Heart left ventricle (tissue), 16 donors: ENCODE measurements at regions not wholly inside any gene's neighbourhood (a gene's known extent, or its start where the extent isn't known, plus 50 kb on each side); places are given as distances from the start of the nearest gene placed in this dataset.
A peak's percentile ranks its signal among the peaks of the same experiment; 100 is the strongest.

Experiments
- ATAC-seq, 4 donors: fragments of 200-7000 bp; cut with Tn5 transposase; one replicate each; pipeline ENCODE4 v1.9.1; 2020 to 2022; ENCODE audit warnings: moderate library complexity in 4 of 4, mild to moderate bottlenecking in 3 of 4, moderate number of reproducible peaks in 1 of 4
- DNase-seq, 5 donors: peaks; one replicate each; pipeline ENCODE4 v3.0.0-alpha.2; 2020
- H3K27ac ChIP-seq, 12 donors: fragments of 200-600 bp; sonication (generic) in 4 of 12; one replicate each; pipeline versions ENCODE4 v1.5.0 to v1.8.0; 2016 to 2022; ENCODE audit warnings: mild to moderate bottlenecking in 2 of 12
- H3K27me3 ChIP-seq, 9 donors: fragments of 200-600 bp; sonication (generic) in 2 of 9; one replicate each; pipeline versions ENCODE4 v1.5.1 to v1.8.0; 2016 to 2022; ENCODE audit warnings: mild to moderate bottlenecking in 3 of 9
- H3K36me3 ChIP-seq, 9 donors: fragments of 200-600 bp; sonication (generic) in 2 of 9; one replicate each; pipeline versions ENCODE4 v1.5.0 to v1.8.0; 2018 to 2022; ENCODE audit warnings: mild to moderate bottlenecking in 2 of 9
- H3K4me1 ChIP-seq, 12 donors: fragments of 200-600 bp; sonication (generic) in 4 of 12; one replicate each; pipeline versions ENCODE4 v1.5.0 to v1.8.0; 2016 to 2022; ENCODE audit warnings: mild to moderate bottlenecking in 3 of 12
- H3K4me3 ChIP-seq, 12 donors: fragments of 200-600 bp; sonication (generic) in 4 of 12; one replicate each; pipeline versions ENCODE4 v1.5.0 to v1.8.0; 2017 to 2022; ENCODE audit warnings: mild to moderate bottlenecking in 9 of 12, moderate library complexity in 4 of 12
- H3K9me3 ChIP-seq, 12 donors: fragments of 200-600 bp; sonication (generic) in 4 of 12; one replicate each; pipeline versions ENCODE4 v1.5.0 to v1.8.0; 2016 to 2022; ENCODE audit warnings: mild to moderate bottlenecking in 1 of 12
- CTCF ChIP-seq, 12 donors: fragments of 200-600 bp; sonication (generic) in 4 of 12; IDR thresholded peaks; one replicate each; pipeline versions ENCODE4 v1.5.0 to v1.8.0; 2018 to 2022; ENCODE audit warnings: antibody characterized with exemption in 12 of 12, mild to moderate bottlenecking in 5 of 12
- POLR2A ChIP-seq, 2 donors: fragments of 450-650 bp; IDR thresholded peaks; one replicate each; pipeline ENCODE4 v1.6.1; 2017; ENCODE audit warnings: antibody characterized with exemption in 2 of 2, mild to moderate bottlenecking in 2 of 2, moderate library complexity in 2 of 2
- WGBS, 4 donors: extraction: QIAGEN DNeasy Blood & Tissue Kit in 2 of 4; methylation state at CpG; one replicate each; pipeline versions ENCODE4 v1.1.5 to v1.1.7; 2013 to 2018; 5-methylcytosine and 5-hydroxymethylcytosine counted together
- intact Hi-C, 10 donors: fragments of 100-400 bp; cut with DNase I; formaldehyde crosslinking; loops; one replicate each; pipeline versions ENCODE4 v1.11.1 to v1.14.2; 2022
- donor health status: ischemic (EF 13 %, LVEDD 7.1; RV severe dilation, severe dysfunction).
- donor health status: healthy with polysubstance abuse.
- donor health status: DM: no; HTN: yes; CAD: no.
- donor health status: DM: no; HTN: no; CAD: no.
- donor health status: ischemic (EF 25% LVEDD 6.9; RV normal size, moderate dysfunction).
- donor health status: ischemic (EF 25% LVEDD 5.7; RV mildly dilated, moderate dysfunction).
- donor health status: healthy.
- donor health status: DM: yes; HTN: yes; CAD: no.
- donor health status: ischemic (EF 35%, LVEDD 5.7; RV mildly dilated, moderate dysfunction).
- donor health status: nonischemic (EF 11% LVEDD 7.7; RV severe dilation, severe dysfunction).
- donor health status: DM: yes; HTN: yes; CAD: no.
- donor health status: PGD.
- donor health status: ischemic (EF 29% LVEDD 5.4; RV normal size, mild dysfunction).
- donor health status: nonischemic (EF 23%, LVEDD 6.1; RV moderate dilation, normal function).

DNA sequence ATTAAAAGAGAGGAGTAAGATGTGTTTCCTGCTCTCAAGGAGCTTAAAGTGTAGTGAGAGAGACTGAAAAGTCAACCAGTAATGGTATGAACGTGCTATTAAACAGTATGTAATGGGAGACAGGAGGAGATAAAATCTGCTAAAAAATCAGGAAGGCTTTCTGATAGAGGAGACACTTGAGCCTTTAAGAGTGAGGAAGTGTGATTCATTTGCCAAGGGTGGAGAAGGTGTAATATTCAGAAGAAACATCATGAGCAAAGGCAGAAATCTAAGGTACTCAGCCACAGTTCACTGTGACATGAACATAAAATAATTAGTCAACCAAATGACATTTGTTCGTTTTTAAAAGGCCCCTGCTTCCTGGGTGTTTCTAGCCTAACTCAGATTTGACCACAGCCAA, 137.8 kb upstream of the SKOR2 start:
- 10 to 29% (median 19%) methylated on average over 2 of the region's 2 CpGs for WGBS, 4 donors
- intact Hi-C loops = no loop called here
- TF ChIP-seq POLR2A (IDR thresholded peaks at IDR 0.05) (no peak), CTCF (IDR thresholded peaks at IDR 0.05) (no peak)

GRCh38 chr18:47387864-47388263, 136.4 kb upstream of the SKOR2 start:
- Histone ChIP-seq H3K4me3 (no peak overlapping the region), H3K4me1 (peaks cover 0 to 6% (median 0%) of the 10 kb centered on the region in 12 donors), H3K36me3 (no peaks in the 10 kb centered on the region), H3K27me3 (peaks cover 0 to 2% (median 0%) of the 10 kb centered on the region in 9 donors), H3K27ac (no peak overlapping the region), H3K9me3 (peaks cover 0 to 8% (median 0%) of the 10 kb centered on the region in 12 donors)
- TF ChIP-seq CTCF (IDR thresholded peaks at IDR 0.05) (no peak), POLR2A (IDR thresholded peaks at IDR 0.05) (no peak)
- intact Hi-C loops = no loop called here
- ATAC-seq (no peak), DNase-seq (no peak)

More for the DNA sequence above, 137.8 kb upstream of the SKOR2 start:
- no peaks in the 10 kb centered on the region for H3K27me3 ChIP-seq
- peaks cover 0 to 6% (median 0%) of the 10 kb centered on the region in 12 donors for H3K4me1 ChIP-seq
- DNase-seq (no peak), ATAC-seq (no peak)
- peaks cover 0 to 8% (median 0%) of the 10 kb centered on the region in 12 donors for H3K9me3 ChIP-seq
- H3K27ac ChIP-seq = no peak overlapping the region
- no peak overlapping the region for H3K4me3 ChIP-seq
- H3K36me3 ChIP-seq = no peaks in the 10 kb centered on the region

DNA sequence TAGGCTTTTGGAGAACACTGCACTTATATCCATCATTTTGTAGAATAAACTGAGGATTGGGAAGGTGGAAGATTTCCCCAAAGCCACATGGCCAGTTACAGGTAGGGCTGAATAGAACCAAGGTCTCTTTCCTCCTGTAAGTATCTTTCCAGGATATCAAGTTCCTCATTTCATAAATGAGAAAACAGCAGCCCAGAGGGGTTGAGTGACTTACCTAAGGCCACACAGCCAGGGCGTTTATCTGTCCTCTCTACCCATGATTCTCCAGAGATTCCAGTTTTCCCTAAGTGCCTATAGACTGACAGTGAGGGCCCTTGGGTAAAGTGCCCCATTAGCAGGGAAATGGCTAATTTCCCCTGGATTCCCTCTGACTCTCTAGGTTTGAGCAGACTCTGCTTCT, 132.3 kb upstream of the SKOR2 start:
- intact Hi-C loops = no loop called here
- WGBS, 4 donors = 55 to 90% (median 67%) methylated on average over 1 of the region's 1 CpG
- H3K27me3 ChIP-seq = peaks cover 0 to 15% (median 0%) of the 10 kb centered on the region in 9 donors
- peaks cover 0 to 8% (median 0%) of the 10 kb centered on the region in 12 donors for H3K9me3 ChIP-seq
- DNase-seq = no peak
- no peak for ATAC-seq
- H3K4me3 ChIP-seq = no peak overlapping the region
- H3K27ac ChIP-seq = no peak overlapping the region
- no peaks in the 10 kb centered on the region for H3K4me1 ChIP-seq
- H3K36me3 ChIP-seq = no peaks in the 10 kb centered on the region
- TF ChIP-seq CTCF (IDR thresholded peaks at IDR 0.05) (no peak), POLR2A (IDR thresholded peaks at IDR 0.05) (no peak)

GRCh38 chr18:47381975-47382570, 130.6 kb upstream of the SKOR2 start:
- DNase-seq = no peak
- peak in 1 of 4 donors; percentile 15 for ATAC-seq
- no peak for TF ChIP-seq POLR2A (IDR thresholded peaks at IDR 0.05)
- no peak for TF ChIP-seq CTCF (IDR thresholded peaks at IDR 0.05)
- no peak overlapping the region for H3K4me3 ChIP-seq
- 33 to 42% (median 38%) methylated on average over 13 to 14 of the region's 14 CpGs for WGBS, 4 donors
- H3K36me3 ChIP-seq = no peaks in the 10 kb centered on the region
- H3K27ac ChIP-seq = no peak overlapping the region
- intact Hi-C loops = no loop called here
- H3K4me1 ChIP-seq = no peaks in the 10 kb centered on the region
- H3K27me3 ChIP-seq = peaks cover 0 to 15% (median 0%) of the 10 kb centered on the region in 9 donors
- H3K9me3 ChIP-seq = peaks cover 0 to 8% (median 0%) of the 10 kb centered on the region in 12 donors
